ENCODE measurements at regions not wholly inside any gene's neighbourhood (a gene's known extent, or its start where the extent isn't known, plus 50 kb on each side); places are given as distances from the start of the nearest gene placed in this dataset.

- Histone ChIP-seq H3K9ac (ENCODE audit: low read length) (no peak overlapping the region), H4K20me1 (ENCODE audit: low read length) (no peaks in the 10 kb centered on the region), H3K4me2 (ENCODE audit: low read length) (no peak overlapping the region), H3K27ac (ENCODE audit: low read length) (no peak overlapping the region), H3K4me1 (ENCODE audit: insufficient read depth, low read length) (no peaks in the 10 kb centered on the region), H3K27me3 (ENCODE audit: low read length) (no peaks in the 10 kb centered on the region), H3K79me2 (ENCODE audit: low read length) (no peaks in the 10 kb centered on the region), H3K9me2 (replicated peaks; ENCODE audit: low read length) (no peaks in the 10 kb centered on the region), H2AFZ (ENCODE audit: low read length) (no peak overlapping the region), H3K9me3 (ENCODE audit: low read length) (no peaks in the 10 kb centered on the region), H3K4me3 (ENCODE audit: low read length) (no peak overlapping the region), H3K36me3 (ENCODE audit: low read depth, low read length) (no peaks in the 10 kb centered on the region), H3F3A (ENCODE audit: low read length, unreplicated experiment) (no peaks in the 10 kb centered on the region)
- no peak for ATAC-seq
- ChIA-PET CTCF (no interaction called here), POLR2A (ENCODE audit: unreplicated experiment) (no interaction called here)
- BruUV-seq (replicated peaks) = no TSS peak
- TF ChIP-seq EZH2phosphoT487 (IDR thresholded peaks at IDR 0.05; ENCODE audit: borderline replicate concordance, low read length) = no peak
- no peak for TF ChIP-seq EZH2 (IDR thresholded peaks at IDR 0.05; ENCODE audit: low read length, unreplicated experiment)
- TF ChIP-seq CTCF (conservative IDR thresholded peaks at IDR 0.05; ENCODE audit: low read depth, low read length) = no peak
- DNase-seq = no peak
- intact Hi-C loops (cut with micrococcal nuclease) = no loop called here
Measured at GRCh38 chr22:48636746-48637145, 1190.9 kb downstream of the BRD1 start.

GRCh38 chr22:48635816-48636215, 1191.9 kb downstream of the BRD1 start:
- Histone ChIP-seq H3K4me3 (ENCODE audit: low read length) (no peak overlapping the region), H3K4me1 (ENCODE audit: insufficient read depth, low read length) (no peaks in the 10 kb centered on the region), H3K9me2 (replicated peaks; ENCODE audit: low read length) (no peaks in the 10 kb centered on the region), H3K27me3 (ENCODE audit: low read length) (no peaks in the 10 kb centered on the region), H3K36me3 (ENCODE audit: low read depth, low read length) (no peaks in the 10 kb centered on the region), H3K9me3 (ENCODE audit: low read length) (no peaks in the 10 kb centered on the region), H4K20me1 (ENCODE audit: low read length) (no peaks in the 10 kb centered on the region), H3K4me2 (ENCODE audit: low read length) (no peak overlapping the region), H3K9ac (ENCODE audit: low read length) (no peak overlapping the region), H3F3A (ENCODE audit: low read length, unreplicated experiment) (no peaks in the 10 kb centered on the region), H2AFZ (ENCODE audit: low read length) (no peak overlapping the region), H3K79me2 (ENCODE audit: low read length) (no peaks in the 10 kb centered on the region), H3K27ac (ENCODE audit: low read length) (no peak overlapping the region)
- intact Hi-C loops (cut with micrococcal nuclease) = no loop called here
- no peak for ATAC-seq
- DNase-seq = no peak
- ChIA-PET POLR2A (ENCODE audit: unreplicated experiment) (no interaction called here), CTCF (no interaction called here)
- no TSS peak for BruUV-seq (replicated peaks)
- TF ChIP-seq CTCF (conservative IDR thresholded peaks at IDR 0.05; ENCODE audit: low read depth, low read length) (no peak), EZH2 (IDR thresholded peaks at IDR 0.05; ENCODE audit: low read length, unreplicated experiment) (no peak), EZH2phosphoT487 (IDR thresholded peaks at IDR 0.05; ENCODE audit: borderline replicate concordance, low read length) (no peak)

DNA sequence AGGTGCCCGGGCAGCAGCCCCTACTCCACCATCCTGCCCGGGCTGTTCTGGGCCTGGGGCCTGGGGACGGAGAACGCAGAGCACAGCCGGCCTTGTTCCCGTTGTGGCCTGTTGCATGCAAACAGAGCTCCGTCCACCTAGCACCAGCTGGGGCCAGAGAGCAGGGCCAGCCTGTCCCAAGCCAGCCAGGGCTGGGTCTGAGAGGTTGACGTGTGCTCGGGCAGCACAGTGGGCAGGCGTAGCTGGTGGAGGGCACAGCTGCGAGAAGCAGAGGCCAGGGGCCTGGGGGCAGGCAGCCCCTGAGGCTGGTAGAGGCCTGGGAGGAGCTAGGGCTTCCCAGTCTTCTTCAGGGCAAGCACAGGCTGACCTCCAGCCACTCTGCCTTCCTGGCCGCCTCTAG, 1192.6 kb downstream of the BRD1 start:
- Histone ChIP-seq H3K36me3 (ENCODE audit: low read depth, low read length) (no peaks in the 10 kb centered on the region), H2AFZ (ENCODE audit: low read length) (no peak overlapping the region), H3K4me1 (ENCODE audit: insufficient read depth, low read length) (no peaks in the 10 kb centered on the region), H3F3A (ENCODE audit: low read length, unreplicated experiment) (no peaks in the 10 kb centered on the region), H3K9ac (ENCODE audit: low read length) (no peak overlapping the region), H3K4me2 (ENCODE audit: low read length) (no peak overlapping the region), H4K20me1 (ENCODE audit: low read length) (no peaks in the 10 kb centered on the region), H3K4me3 (ENCODE audit: low read length) (no peak overlapping the region), H3K9me2 (replicated peaks; ENCODE audit: low read length) (no peaks in the 10 kb centered on the region), H3K9me3 (ENCODE audit: low read length) (no peaks in the 10 kb centered on the region), H3K27me3 (ENCODE audit: low read length) (no peaks in the 10 kb centered on the region), H3K79me2 (ENCODE audit: low read length) (no peaks in the 10 kb centered on the region), H3K27ac (ENCODE audit: low read length) (no peak overlapping the region)
- ChIA-PET CTCF (no interaction called here), POLR2A (ENCODE audit: unreplicated experiment) (no interaction called here)
- TF ChIP-seq EZH2 (IDR thresholded peaks at IDR 0.05; ENCODE audit: low read length, unreplicated experiment) = no peak
- TF ChIP-seq CTCF (conservative IDR thresholded peaks at IDR 0.05; ENCODE audit: low read depth, low read length) = no peak
- TF ChIP-seq EZH2phosphoT487 (IDR thresholded peaks at IDR 0.05; ENCODE audit: borderline replicate concordance, low read length) = no peak
- BruUV-seq (replicated peaks) = no TSS peak
- no peak for DNase-seq
- intact Hi-C loops (cut with micrococcal nuclease) = no loop called here
- ATAC-seq = no peak

Data from PC-3 (cell line).